HepG2 (cell line): ENCODE measurements at regions not wholly inside any gene's neighbourhood (a gene's known extent, or its start where the extent isn't known, plus 50 kb on each side); places are given as distances from the start of the nearest gene placed in this dataset.
A peak's percentile ranks its signal among the peaks of the same experiment; 100 is the strongest.

Experiments used
- ATAC-seq: fragments of 200-7000 bp; cut with Tn5 transposase; 3 replicates; pipeline ENCODE4 v1.9.1; 2020; ENCODE audit warnings: mild to moderate bottlenecking, moderate library complexity
- BruUV-seq: library from RNA; stranded (reverse); fragments of 400-500 nt; replicated peaks from 2 replicates; lab custom pipeline; 2021; lab: Mats Ljungman, UMichigan
- CTCF ChIA-PET: fragments of 300-600 bp; formaldehyde crosslinking; extraction: SDS; loops from one replicate; lab custom pipeline; 2021; ENCODE audit warnings: low total read pairs, inconsistent platforms, low intra/inter-chr PET ratio; lab: Yijun Ruan, JAX
- POLR2A ChIA-PET: fragments of 350-600 bp; sonication (Branson Sonifier 250); formaldehyde crosslinking; loops from one replicate; lab custom pipeline; 2020; ENCODE audit warnings: antibody characterized with exemption, inconsistent platforms; lab: Yijun Ruan, JAX
- DNase-seq: peaks from one replicate; pipeline ENCODE4 v3.0.0-alpha.2; 2015; ENCODE audit warnings: low spot score
- FAIRE-seq: peaks from 3 replicates; lab custom pipeline; 2011; peaks lifted over from hg19 to GRCh38; lab: Jason Lieb, UNC
- H2AFZ ChIP-seq: one replicate; pipeline ENCODE4 v1.6.1; 2011; ENCODE audit warnings: low read length, inconsistent platforms
- H3K27ac ChIP-seq: fragments of 300-600 bp; 3 replicates; pipeline ENCODE4 v1.8.0; 2011; ENCODE audit warnings: mixed run types, mild to moderate bottlenecking, mixed read lengths, low read length, inconsistent platforms; ENCODE audit not compliant: insufficient read depth; ENCODE audit errors: extremely low read length
- H3K27me3 ChIP-seq, 2 experiments: fragments of 200-600 bp in 1 of 2; 2 replicates in 1 of 2; 3 replicates in 1 of 2; pipeline versions ENCODE4 v1.6.0 to v1.8.0; 2011; ENCODE audit warnings: low read length in 2 of 2, mild to moderate bottlenecking in 2 of 2, moderate library complexity in 2 of 2, inconsistent platforms in 1 of 2; ENCODE audit not compliant: insufficient read depth in 2 of 2, control insufficient read depth in 1 of 2
- H3K36me3 ChIP-seq, 2 experiments: fragments of 200-600 bp in 1 of 2; replicated peaks in 1 of 2; 2 replicates in 1 of 2; 3 replicates in 1 of 2; pipeline versions ENCODE4 v1.5.1 to v1.8.0; 2011; ENCODE audit warnings: low read length in 2 of 2, inconsistent platforms in 1 of 2; ENCODE audit not compliant: insufficient read depth in 2 of 2, control insufficient read depth in 1 of 2
- H3K4me1 ChIP-seq: 2 replicates; pipeline ENCODE4 v1.5.1; 2012; ENCODE audit warnings: low read length, inconsistent platforms; ENCODE audit not compliant: insufficient read depth
- H3K4me2 ChIP-seq: 2 replicates; pipeline ENCODE4 v1.6.0; 2011; ENCODE audit warnings: low read depth, low read length, inconsistent platforms
- H3K4me3 ChIP-seq, 3 experiments: fragments of 200-600 bp in 1 of 3; sonication (generic), shearing (Covaris generic) in 1 of 3; replicated peaks in 1 of 3; 2 replicates each; pipeline ENCODE4 v1.5.1; 2011 to 2016; ENCODE audit warnings: low read length in 3 of 3, inconsistent platforms in 2 of 3, low read depth in 2 of 3, mild to moderate bottlenecking in 2 of 3, control low read depth in 1 of 3, mixed read lengths in 1 of 3; ENCODE audit not compliant: insufficient read depth in 1 of 3
- H3K79me2 ChIP-seq: one replicate; pipeline ENCODE4 v1.6.1; 2011; ENCODE audit warnings: low read length, inconsistent platforms; ENCODE audit not compliant: insufficient read depth
- H3K9ac ChIP-seq: 2 replicates; pipeline ENCODE4 v1.6.0; 2011; ENCODE audit warnings: mild to moderate bottlenecking, low read depth, low read length, inconsistent platforms; ENCODE audit not compliant: insufficient read depth
- H3K9me3 ChIP-seq: 2 replicates; pipeline ENCODE4 v1.5.1; 2012; ENCODE audit warnings: mild to moderate bottlenecking, low read length
- H4K20me1 ChIP-seq: 2 replicates; pipeline ENCODE4 v1.6.0; 2011; ENCODE audit warnings: inconsistent platforms, mild to moderate bottlenecking, low read length, moderate library complexity; ENCODE audit not compliant: insufficient read depth
- ATF7 ChIP-seq, 2 experiments: fragments of 450-650 bp in 1 of 2; sonication (generic) in 1 of 2; formaldehyde crosslinking in 1 of 2; IDR thresholded peaks; 2 replicates each; pipeline versions ENCODE4 v1.4.0 to v1.6.1; 2016 to 2020; ENCODE audit warnings: antibody characterized with exemption in 1 of 2, mild to moderate bottlenecking in 1 of 2, missing genetic modification reagents in 1 of 2
- CREB1 ChIP-seq, 2 experiments: fragments of 450-650 bp in 1 of 2; IDR thresholded peaks; 2 replicates each; pipeline ENCODE4 v1.6.1; 2016 to 2017; ENCODE audit warnings: control low read depth in 1 of 2, mild to moderate bottlenecking in 1 of 2, missing compliant biosample characterization in 1 of 2, missing genetic modification characterization in 1 of 2
- HNRNPUL1 ChIP-seq: fragments of 200-400 bp; formaldehyde crosslinking; IDR thresholded peaks from 2 replicates; pipeline ENCODE4 v1.6.1; 2017; ENCODE audit warnings: low read depth, mild to moderate bottlenecking, low read length, moderate library complexity
- WGBS: methylation state at CpG from one replicate; pipeline ENCODE4 v1.1.6; 2017; ENCODE audit warnings: low lambda C conversion rate; 5-methylcytosine and 5-hydroxymethylcytosine counted together
- in situ Hi-C: cut with HindIII; loops from 2 replicates; pipeline ENCODE4 v1.10.0; 2017; ENCODE audit warnings: low pct_unique_long_range_greater_than_20kb; ENCODE audit not compliant: extremely low pct_ligation_motif_present
- intact Hi-C: fragments of 100-400 bp; cut with micrococcal nuclease; formaldehyde crosslinking; loops from one replicate; pipeline ENCODE4 v1.10.0; 2022; ENCODE audit not compliant: unreplicated experiment
- TF ChIP-seq, protein P1 (sequence below): IDR thresholded peaks from 2 replicates; pipeline ENCODE4 v1.4.0; 2020; ENCODE audit warnings: mild to moderate bottlenecking, missing genetic modification reagents

DNA sequence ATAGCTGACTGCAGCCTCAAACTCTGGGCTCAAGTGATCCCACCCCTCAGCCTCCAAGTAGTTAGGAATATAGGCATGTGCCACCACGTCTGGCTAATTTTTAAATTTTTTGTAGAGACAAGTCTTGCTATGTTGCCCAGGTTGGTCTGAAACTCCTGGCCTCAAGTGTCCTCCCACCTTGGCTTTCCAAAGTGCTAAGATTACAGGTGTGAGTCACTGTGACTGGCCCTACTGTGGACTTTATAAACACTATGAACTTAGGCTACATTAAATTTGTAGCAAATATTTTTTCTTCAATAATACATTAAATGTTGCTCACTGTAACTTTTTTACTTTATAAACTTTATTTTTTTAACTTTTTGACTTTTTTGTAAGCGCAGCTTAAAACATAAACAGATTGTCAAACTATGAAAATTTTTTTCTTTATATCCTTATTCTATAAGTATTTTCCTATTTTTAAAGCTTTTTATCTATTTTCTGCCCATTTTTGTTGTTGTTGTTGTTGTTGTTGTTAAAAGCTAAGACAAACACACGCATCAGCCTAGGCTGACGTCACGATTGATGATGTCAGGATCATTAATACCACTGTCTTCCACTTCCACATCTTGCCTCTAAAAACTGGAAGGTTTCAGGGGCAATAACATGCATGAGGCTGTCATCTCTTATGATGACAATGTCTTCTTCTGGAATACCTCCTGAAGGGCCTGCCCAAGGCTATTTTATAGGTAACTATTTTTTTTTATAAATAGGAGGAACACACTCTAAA is 204.2 kb downstream of the KLF5 start:
- CTCF ChIA-PET: no interaction called here
- H3K27me3 ChIP-seq: peaks cover 0 to 5% of the 10 kb centered on the region in 2 experiments; a peak in 1 of 5 replicates
- 2% methylated on average over 5 of the region's 5 CpGs for WGBS
- H3K27ac ChIP-seq: no peak overlapping the region
- FAIRE-seq: no peak
- TF ChIP-seq HNRNPUL1 (no peak), ATF7 (IDR thresholded peaks at IDR 0.05) (0 out of 2 replicates have a peak, but pooled peaks have one; percentile 27), ATF7 (CRISPR knock-in tag; IDR thresholded peaks at IDR 0.05) (no peak), CREB1 (IDR thresholded peaks at IDR 0.05) (peak; percentile 94), CREB1 (CRISPR knock-in tag; IDR thresholded peaks at IDR 0.05) (no peak)
- TF ChIP-seq, protein P1, sequence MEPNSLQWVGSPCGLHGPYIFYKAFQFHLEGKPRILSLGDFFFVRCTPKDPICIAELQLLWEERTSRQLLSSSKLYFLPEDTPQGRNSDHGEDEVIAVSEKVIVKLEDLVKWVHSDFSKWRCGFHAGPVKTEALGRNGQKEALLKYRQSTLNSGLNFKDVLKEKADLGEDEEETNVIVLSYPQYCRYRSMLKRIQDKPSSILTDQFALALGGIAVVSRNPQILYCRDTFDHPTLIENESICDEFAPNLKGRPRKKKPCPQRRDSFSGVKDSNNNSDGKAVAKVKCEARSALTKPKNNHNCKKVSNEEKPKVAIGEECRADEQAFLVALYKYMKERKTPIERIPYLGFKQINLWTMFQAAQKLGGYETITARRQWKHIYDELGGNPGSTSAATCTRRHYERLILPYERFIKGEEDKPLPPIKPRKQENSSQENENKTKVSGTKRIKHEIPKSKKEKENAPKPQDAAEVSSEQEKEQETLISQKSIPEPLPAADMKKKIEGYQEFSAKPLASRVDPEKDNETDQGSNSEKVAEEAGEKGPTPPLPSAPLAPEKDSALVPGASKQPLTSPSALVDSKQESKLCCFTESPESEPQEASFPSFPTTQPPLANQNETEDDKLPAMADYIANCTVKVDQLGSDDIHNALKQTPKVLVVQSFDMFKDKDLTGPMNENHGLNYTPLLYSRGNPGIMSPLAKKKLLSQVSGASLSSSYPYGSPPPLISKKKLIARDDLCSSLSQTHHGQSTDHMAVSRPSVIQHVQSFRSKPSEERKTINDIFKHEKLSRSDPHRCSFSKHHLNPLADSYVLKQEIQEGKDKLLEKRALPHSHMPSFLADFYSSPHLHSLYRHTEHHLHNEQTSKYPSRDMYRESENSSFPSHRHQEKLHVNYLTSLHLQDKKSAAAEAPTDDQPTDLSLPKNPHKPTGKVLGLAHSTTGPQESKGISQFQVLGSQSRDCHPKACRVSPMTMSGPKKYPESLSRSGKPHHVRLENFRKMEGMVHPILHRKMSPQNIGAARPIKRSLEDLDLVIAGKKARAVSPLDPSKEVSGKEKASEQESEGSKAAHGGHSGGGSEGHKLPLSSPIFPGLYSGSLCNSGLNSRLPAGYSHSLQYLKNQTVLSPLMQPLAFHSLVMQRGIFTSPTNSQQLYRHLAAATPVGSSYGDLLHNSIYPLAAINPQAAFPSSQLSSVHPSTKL (CRISPR knock-in tag): no peak
- TF ChIP-seq, all 625 proteins: peak for 2
- ATAC-seq (no peak), DNase-seq (no peak)
- no peak overlapping the region for H3K4me3 ChIP-seq
- no peaks in the 10 kb centered on the region for H3K4me1 ChIP-seq
- no peak overlapping the region for H3K4me2 ChIP-seq
- no peak overlapping the region for H3K9ac ChIP-seq
- BruUV-seq: no TSS peak
- in situ Hi-C loops: no loop called here
- H3K9me3 ChIP-seq: no peaks in the 10 kb centered on the region
- intact Hi-C loops: no loop called here
- H2AFZ ChIP-seq: no peak overlapping the region
- H3K36me3 ChIP-seq: no peaks in the 10 kb centered on the region
- H3K79me2 ChIP-seq: no peaks in the 10 kb centered on the region
- POLR2A ChIA-PET: no interaction called here
- H4K20me1 ChIP-seq: no peaks in the 10 kb centered on the region
